Smooth muscle cell (in vitro differentiated cells): ENCODE measurements at regions not wholly inside any gene's neighbourhood (a gene's known extent, or its start where the extent isn't known, plus 50 kb on each side); places are given as distances from the start of the nearest gene placed in this dataset.

Experiments
- DNase-seq: peaks from one replicate; lab custom pipeline; 2025; ENCODE audit not compliant: unreplicated experiment; lab: John Stamatoyannopoulos, UW
- H2AFZ ChIP-seq: fragments of 200-600 bp; sonication (generic); 2 replicates; pipeline ENCODE4 v1.6.0; 2016; ENCODE audit warnings: antibody characterized with exemption, low read depth, mild to moderate bottlenecking
- H3F3A ChIP-seq: fragments of 200-600 bp; sonication (generic); 2 replicates; pipeline ENCODE4 v1.6.0; 2017; ENCODE audit warnings: antibody characterized with exemption, low read depth
- H3K27ac ChIP-seq: fragments of 200-600 bp; sonication (generic); 2 replicates; pipeline ENCODE4 v1.5.1; 2016; ENCODE audit warnings: low read depth, mild to moderate bottlenecking
- H3K27me3 ChIP-seq: fragments of 200-600 bp; sonication (generic); 2 replicates; pipeline ENCODE4 v1.6.1; 2016; ENCODE audit warnings: low read depth, mild to moderate bottlenecking
- H3K36me3 ChIP-seq: fragments of 200-600 bp; sonication (generic); 2 replicates; pipeline ENCODE4 v1.5.1; 2016; ENCODE audit warnings: low read depth
- H3K4me1 ChIP-seq: fragments of 200-600 bp; sonication (generic); 2 replicates; pipeline ENCODE4 v1.5.1; 2016; ENCODE audit warnings: low read depth
- H3K4me2 ChIP-seq: fragments of 200-600 bp; sonication (generic); 2 replicates; pipeline ENCODE4 v1.6.0; 2016; ENCODE audit warnings: mild to moderate bottlenecking
- H3K4me3 ChIP-seq: fragments of 200-600 bp; sonication (generic); 2 replicates; pipeline ENCODE4 v1.5.1; 2016; ENCODE audit warnings: mild to moderate bottlenecking
- H3K79me2 ChIP-seq: fragments of 200-600 bp; sonication (generic); 2 replicates; pipeline ENCODE4 v1.6.0; 2016; ENCODE audit warnings: low read depth, mild to moderate bottlenecking
- H3K9ac ChIP-seq: fragments of 200-600 bp; sonication (generic); 2 replicates; pipeline ENCODE4 v1.6.0; 2016; ENCODE audit warnings: low read depth
- H3K9me3 ChIP-seq: fragments of 200-600 bp; sonication (generic); replicated peaks from 2 replicates; pipeline ENCODE4 v1.5.1; 2016; ENCODE audit warnings: low read depth
- H4K20me1 ChIP-seq: fragments of 200-600 bp; sonication (generic); 2 replicates; pipeline ENCODE4 v1.6.0; 2016; ENCODE audit warnings: low read depth
- CTCF ChIP-seq: fragments of 200-600 bp; sonication (generic); IDR thresholded peaks from 2 replicates; pipeline ENCODE4 v1.5.1; 2017; ENCODE audit warnings: borderline replicate concordance, mild to moderate bottlenecking, antibody characterized with exemption; ENCODE audit not compliant: insufficient read depth, poor library complexity, severe bottlenecking
- WGBS: methylation state at CpG from one replicate; pipeline ENCODE4 v1.1.7; 2016; ENCODE audit warnings: low lambda C conversion rate; 5-methylcytosine and 5-hydroxymethylcytosine counted together

GRCh38 chr20:60482221-60483008, 524.2 kb downstream of the CDH26 start:
- no peak overlapping the region for H3K9ac ChIP-seq
- H3K79me2 ChIP-seq = no peaks in the 10 kb centered on the region
- H3K4me2 ChIP-seq = no peak overlapping the region
- no peak overlapping the region for H3K27ac ChIP-seq
- no peaks in the 10 kb centered on the region for H3K27me3 ChIP-seq
- WGBS = 81% methylated on average over 16 of the region's 16 CpGs
- H4K20me1 ChIP-seq = no peaks in the 10 kb centered on the region
- TF ChIP-seq CTCF = no peak
- no peak overlapping the region for H2AFZ ChIP-seq
- H3K9me3 ChIP-seq = no peaks in the 10 kb centered on the region
- no peaks in the 10 kb centered on the region for H3K4me1 ChIP-seq
- no peak overlapping the region for H3K4me3 ChIP-seq
- H3F3A ChIP-seq = no peaks in the 10 kb centered on the region
- no peaks in the 10 kb centered on the region for H3K36me3 ChIP-seq
- no peak for DNase-seq

DNA sequence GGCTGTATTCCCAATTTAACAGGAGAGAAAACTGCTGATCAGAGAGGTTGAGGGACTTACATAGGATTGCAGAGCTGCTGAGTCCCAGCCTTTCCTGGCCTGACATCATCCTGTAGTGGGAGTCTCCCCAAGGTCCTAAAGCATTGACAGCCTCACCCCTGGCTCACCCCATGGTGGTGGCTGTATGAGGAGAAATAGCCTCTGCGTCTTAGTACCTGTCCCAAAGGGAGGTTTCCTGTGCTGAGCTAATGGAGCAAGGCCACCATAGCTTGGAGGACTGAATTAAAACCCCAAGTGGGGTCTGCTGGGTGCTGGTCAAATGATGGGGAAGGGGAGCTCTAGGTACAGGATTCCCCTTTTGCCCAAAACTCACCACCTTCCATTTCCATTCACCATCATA, 525.1 kb downstream of the CDH26 start:
- TF ChIP-seq CTCF = no peak
- Histone ChIP-seq H3K36me3 (no peaks in the 10 kb centered on the region), H3K27me3 (no peaks in the 10 kb centered on the region), H3K79me2 (no peaks in the 10 kb centered on the region), H3K9ac (no peak overlapping the region), H3K4me1 (no peaks in the 10 kb centered on the region), H3K4me3 (no peak overlapping the region), H3K27ac (no peak overlapping the region), H3K9me3 (no peaks in the 10 kb centered on the region), H2AFZ (no peak overlapping the region), H4K20me1 (no peaks in the 10 kb centered on the region), H3K4me2 (no peak overlapping the region), H3F3A (no peaks in the 10 kb centered on the region)
- DNase-seq = no peak
- 93% methylated on average over 1 of the region's 1 CpG for WGBS

DNA sequence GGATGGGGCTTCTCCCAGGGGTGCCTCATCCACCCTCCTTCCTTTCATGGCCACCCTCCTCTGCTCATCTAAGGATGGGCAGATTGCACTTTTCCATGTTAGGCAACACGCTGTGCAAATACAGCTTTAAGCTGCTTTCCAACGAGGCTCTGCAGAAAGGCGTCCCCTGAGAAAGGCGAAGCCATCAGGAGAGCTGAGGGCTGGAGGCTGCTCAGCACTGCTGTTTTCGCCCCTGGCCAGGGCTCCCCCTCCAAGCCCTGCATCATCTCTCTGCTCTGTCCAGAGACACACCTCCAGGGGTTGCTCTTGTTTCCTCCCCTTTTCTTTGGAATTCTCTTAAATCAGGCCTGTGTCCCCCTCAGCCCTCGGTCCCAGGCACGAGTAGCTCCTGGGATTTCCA, 526.1 kb downstream of the CDH26 start:
- 86% methylated on average over 7 of the region's 7 CpGs for whole genome bisulfite sequencing
- H3K9ac ChIP-seq = no peak overlapping the region
- no peak overlapping the region for H3K4me3 ChIP-seq
- H3K79me2 ChIP-seq = no peaks in the 10 kb centered on the region
- no peaks in the 10 kb centered on the region for H3K27me3 ChIP-seq
- no peak overlapping the region for H2AFZ ChIP-seq
- no peaks in the 10 kb centered on the region for H3K4me1 ChIP-seq
- H3K36me3 ChIP-seq = no peaks in the 10 kb centered on the region
- H3K27ac ChIP-seq = no peak overlapping the region
- no peak for TF ChIP-seq CTCF
- H3K9me3 ChIP-seq = no peaks in the 10 kb centered on the region
- no peak overlapping the region for H3K4me2 ChIP-seq
- DNase-seq = no peak
- no peaks in the 10 kb centered on the region for H4K20me1 ChIP-seq
- H3F3A ChIP-seq = no peaks in the 10 kb centered on the region
